Endothelial cell (in vitro differentiated cells): ENCODE measurements at regions not wholly inside any gene's neighbourhood (a gene's known extent, or its start where the extent isn't known, plus 50 kb on each side); places are given as distances from the start of the nearest gene placed in this dataset.

Experiments
- DNase-seq: peaks from one replicate; pipeline ENCODE4 v3.0.0; 2021; ENCODE audit warnings: low spot score
- H3K27ac Mint-ChIP-seq: one replicate; pipeline ENCODE4 v1.8.0; 2021; ENCODE audit warnings: mixed read lengths, inconsistent platforms; ENCODE audit not compliant: unreplicated experiment
- H3K27me3 Mint-ChIP-seq: one replicate; pipeline ENCODE4 v1.8.0; 2021; ENCODE audit warnings: mild to moderate bottlenecking, moderate library complexity, mixed read lengths, inconsistent platforms; ENCODE audit not compliant: unreplicated experiment
- H3K36me3 Mint-ChIP-seq: one replicate; pipeline ENCODE4 v1.8.0; 2021; ENCODE audit warnings: mild to moderate bottlenecking, low read depth, mixed read lengths, inconsistent platforms; ENCODE audit not compliant: unreplicated experiment
- H3K4me1 Mint-ChIP-seq: one replicate; pipeline ENCODE4 v1.8.0; 2021; ENCODE audit warnings: mild to moderate bottlenecking, mixed read lengths, inconsistent platforms; ENCODE audit not compliant: unreplicated experiment
- H3K4me3 Mint-ChIP-seq: one replicate; pipeline ENCODE4 v1.8.0; 2021; ENCODE audit warnings: mild to moderate bottlenecking, mixed read lengths, inconsistent platforms; ENCODE audit not compliant: unreplicated experiment
- H3K9me3 Mint-ChIP-seq: one replicate; pipeline ENCODE4 v1.8.0; 2021; ENCODE audit warnings: mixed read lengths, inconsistent platforms; ENCODE audit not compliant: unreplicated experiment
- CTCF ChIP-seq: fragments of 200-600 bp; sonication (generic); IDR thresholded peaks from one replicate; pipeline ENCODE4 v1.5.0; 2021; ENCODE audit warnings: antibody characterized with exemption; ENCODE audit not compliant: unreplicated experiment

DNA sequence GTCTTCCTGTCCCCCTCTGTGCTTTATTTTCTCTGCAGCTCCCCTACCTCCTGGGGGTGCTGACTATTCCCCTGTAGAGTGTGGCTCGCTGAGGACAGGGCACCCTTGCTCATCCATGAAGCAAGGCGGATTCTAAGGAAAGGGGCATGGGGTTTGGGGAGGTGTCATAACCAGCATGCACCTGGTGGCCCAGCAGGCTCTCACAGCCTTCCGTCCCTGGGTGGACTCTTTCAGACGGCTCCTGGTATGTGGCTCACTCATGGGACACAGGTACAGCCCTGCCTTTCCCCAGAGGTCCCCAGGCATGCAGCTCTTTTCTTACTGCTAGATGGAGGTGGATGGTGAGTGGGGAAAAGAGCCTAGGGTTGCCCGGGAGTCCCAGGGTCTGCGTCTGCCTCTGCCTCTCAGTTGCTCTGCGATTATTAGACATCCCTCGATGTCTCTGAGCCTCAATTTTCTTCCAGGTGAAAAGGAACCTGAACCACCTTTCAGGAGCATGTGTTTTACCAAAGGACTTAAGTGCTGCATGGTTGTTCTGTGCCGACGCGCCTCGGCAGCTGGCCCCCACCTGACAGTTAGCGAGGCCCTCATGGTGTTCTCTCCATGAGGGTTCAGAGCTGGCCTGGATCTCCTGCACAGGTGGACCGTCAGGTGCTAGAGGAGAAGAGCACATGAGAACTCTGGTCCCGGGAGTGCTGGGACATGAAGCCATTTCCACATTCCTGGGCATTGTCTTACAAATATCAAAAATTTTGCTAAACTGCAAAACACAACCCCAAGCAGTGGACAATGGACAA is 172.5 kb upstream of the SHH start:
- TF ChIP-seq CTCF, result no peak
- H3K9me3 Mint-ChIP-seq, result no peaks in the 10 kb centered on the region
- peaks cover 15% of the 10 kb centered on the region for H3K27me3 Mint-ChIP-seq
- no peak for DNase-seq
- H3K4me3 Mint-ChIP-seq, result no peak overlapping the region
- H3K36me3 Mint-ChIP-seq, result no peaks in the 10 kb centered on the region
- no peaks in the 10 kb centered on the region for H3K4me1 Mint-ChIP-seq
- H3K27ac Mint-ChIP-seq, result no peak overlapping the region

GRCh38 chr7:155984028-155984580 is 171.8 kb upstream of the SHH start:
- H3K4me3 Mint-ChIP-seq, result no peak overlapping the region
- no peaks in the 10 kb centered on the region for H3K4me1 Mint-ChIP-seq
- no peak overlapping the region for H3K27ac Mint-ChIP-seq
- no peaks in the 10 kb centered on the region for H3K36me3 Mint-ChIP-seq
- H3K27me3 Mint-ChIP-seq, result peaks cover 13% of the 10 kb centered on the region
- no peak for DNase-seq
- no peaks in the 10 kb centered on the region for H3K9me3 Mint-ChIP-seq
- no peak for TF ChIP-seq CTCF

- peaks cover 11% of the 10 kb centered on the region for H3K27me3 Mint-ChIP-seq
- H3K9me3 Mint-ChIP-seq, result no peaks in the 10 kb centered on the region
- H3K4me3 Mint-ChIP-seq, result no peak overlapping the region
- no peak for TF ChIP-seq CTCF
- H3K4me1 Mint-ChIP-seq, result no peaks in the 10 kb centered on the region
- H3K27ac Mint-ChIP-seq, result no peak overlapping the region
- DNase-seq, result no peak
- no peaks in the 10 kb centered on the region for H3K36me3 Mint-ChIP-seq
These were observed 171.0 kb upstream of the SHH start for GRCh38 chr7:155983176-155983815.

DNA sequence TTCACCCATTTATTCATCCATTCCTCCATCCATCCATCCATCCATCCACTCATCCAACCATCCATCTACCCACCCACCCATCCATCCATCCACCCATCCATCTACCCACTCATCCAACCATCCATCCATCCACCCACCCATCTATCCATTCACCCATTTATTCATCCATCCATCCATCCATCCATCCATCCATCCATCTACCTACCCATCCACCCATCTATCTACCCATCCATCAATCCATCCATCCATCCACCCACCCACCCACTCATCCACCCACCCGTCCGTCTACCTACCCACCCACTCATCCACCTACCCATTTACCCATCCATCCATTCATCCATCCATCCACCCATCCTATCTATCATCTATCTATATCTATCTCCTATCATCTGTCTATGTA is 169.4 kb upstream of the SHH start:
- peaks cover 8% of the 10 kb centered on the region for H3K27me3 Mint-ChIP-seq
- no peaks in the 10 kb centered on the region for H3K4me1 Mint-ChIP-seq
- DNase-seq, result no peak

More for the DNA sequence above, 169.4 kb upstream of the SHH start:
- TF ChIP-seq CTCF, result no peak
- no peaks in the 10 kb centered on the region for H3K36me3 Mint-ChIP-seq
- no peaks in the 10 kb centered on the region for H3K9me3 Mint-ChIP-seq
- no peak overlapping the region for H3K27ac Mint-ChIP-seq
- H3K4me3 Mint-ChIP-seq, result no peak overlapping the region
